ENCODE measurements at regions not wholly inside any gene's neighbourhood (a gene's known extent, or its start where the extent isn't known, plus 50 kb on each side); places are given as distances from the start of the nearest gene placed in this dataset.

DNA sequence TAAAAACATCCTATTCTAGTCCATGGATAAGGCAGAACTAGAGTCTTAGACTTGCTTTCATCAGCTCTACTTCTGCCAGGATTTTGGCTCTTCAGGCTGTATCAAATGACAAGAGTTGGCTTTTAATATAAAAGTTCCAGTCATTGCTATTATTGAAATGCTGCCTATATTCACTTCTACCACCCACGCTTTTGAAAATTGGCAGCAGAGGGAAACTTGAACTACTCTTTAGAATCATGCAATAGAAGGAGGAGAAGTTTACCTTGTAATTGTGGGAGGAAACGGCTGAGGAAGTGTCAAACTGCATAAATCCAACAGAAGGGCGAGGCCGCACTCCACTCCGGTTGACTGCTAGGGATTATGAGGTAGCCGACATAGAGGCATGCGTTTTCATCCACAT is 122.6 kb upstream of the BASP1 start:
- TF ChIP-seq, protein P1, sequence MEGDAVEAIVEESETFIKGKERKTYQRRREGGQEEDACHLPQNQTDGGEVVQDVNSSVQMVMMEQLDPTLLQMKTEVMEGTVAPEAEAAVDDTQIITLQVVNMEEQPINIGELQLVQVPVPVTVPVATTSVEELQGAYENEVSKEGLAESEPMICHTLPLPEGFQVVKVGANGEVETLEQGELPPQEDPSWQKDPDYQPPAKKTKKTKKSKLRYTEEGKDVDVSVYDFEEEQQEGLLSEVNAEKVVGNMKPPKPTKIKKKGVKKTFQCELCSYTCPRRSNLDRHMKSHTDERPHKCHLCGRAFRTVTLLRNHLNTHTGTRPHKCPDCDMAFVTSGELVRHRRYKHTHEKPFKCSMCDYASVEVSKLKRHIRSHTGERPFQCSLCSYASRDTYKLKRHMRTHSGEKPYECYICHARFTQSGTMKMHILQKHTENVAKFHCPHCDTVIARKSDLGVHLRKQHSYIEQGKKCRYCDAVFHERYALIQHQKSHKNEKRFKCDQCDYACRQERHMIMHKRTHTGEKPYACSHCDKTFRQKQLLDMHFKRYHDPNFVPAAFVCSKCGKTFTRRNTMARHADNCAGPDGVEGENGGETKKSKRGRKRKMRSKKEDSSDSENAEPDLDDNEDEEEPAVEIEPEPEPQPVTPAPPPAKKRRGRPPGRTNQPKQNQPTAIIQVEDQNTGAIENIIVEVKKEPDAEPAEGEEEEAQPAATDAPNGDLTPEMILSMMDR (IDR thresholded peaks at IDR 0.05): no peak
- TF ChIP-seq ZFX (IDR thresholded peaks at IDR 0.05; ENCODE audit: borderline replicate concordance): no peak

Measured in 22Rv1 (cell line).